CD4-positive, alpha-beta T cell treated with Interleukin-17A for 1 hour (primary cell): ENCODE measurements at regions not wholly inside any gene's neighbourhood (a gene's known extent, or its start where the extent isn't known, plus 50 kb on each side); places are given as distances from the start of the nearest gene placed in this dataset.
"Not testable (repeated sequence)": the region's sequence is repeated elsewhere in the genome, so short reads cannot be mapped to it uniquely, and the experiment has no call there.

Experiments used
- DNase-seq: peaks from one replicate; pipeline ENCODE4 v3.0.0-alpha.2; 2020

DNA sequence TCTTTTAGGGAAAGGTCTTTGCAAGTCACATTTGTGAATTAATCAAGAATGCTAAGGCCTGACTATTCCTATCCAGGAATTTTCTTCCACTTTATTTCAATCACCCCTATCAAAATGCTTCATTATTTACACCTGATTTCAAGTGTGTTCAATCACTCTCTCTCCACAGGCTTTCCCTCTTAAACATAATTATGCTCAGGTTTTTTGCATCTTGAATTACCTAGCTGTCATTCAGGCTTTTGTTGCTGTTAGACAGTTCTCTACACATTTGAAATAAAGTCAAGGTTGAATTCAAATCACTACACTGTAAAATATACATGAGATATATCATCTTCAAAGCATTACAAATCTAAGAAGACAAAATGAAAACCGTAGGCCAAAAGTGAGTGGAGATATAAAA lies 941.3 kb upstream of the SLITRK1 start:
- DNase-seq, result no peak

DNA sequence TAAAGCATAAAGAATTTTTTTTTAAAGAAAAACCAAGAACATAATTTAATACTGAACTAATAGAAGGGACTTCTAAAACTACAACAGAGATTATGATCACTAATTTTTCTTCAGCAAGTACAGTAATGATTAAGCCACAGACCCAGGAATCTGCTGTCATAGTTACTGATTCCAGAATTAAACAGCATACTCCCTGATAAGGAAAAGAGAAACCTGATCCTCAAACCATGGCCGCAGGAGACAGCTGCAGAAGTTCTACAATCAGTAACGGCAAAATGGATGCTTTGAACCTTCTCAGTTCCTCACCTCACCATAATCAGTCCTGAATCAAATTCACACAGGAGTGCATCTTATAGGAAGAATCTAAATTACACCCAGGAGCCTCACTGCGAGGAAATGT lies 939.0 kb upstream of the SLITRK1 start:
- DNase-seq, result no peak

DNA sequence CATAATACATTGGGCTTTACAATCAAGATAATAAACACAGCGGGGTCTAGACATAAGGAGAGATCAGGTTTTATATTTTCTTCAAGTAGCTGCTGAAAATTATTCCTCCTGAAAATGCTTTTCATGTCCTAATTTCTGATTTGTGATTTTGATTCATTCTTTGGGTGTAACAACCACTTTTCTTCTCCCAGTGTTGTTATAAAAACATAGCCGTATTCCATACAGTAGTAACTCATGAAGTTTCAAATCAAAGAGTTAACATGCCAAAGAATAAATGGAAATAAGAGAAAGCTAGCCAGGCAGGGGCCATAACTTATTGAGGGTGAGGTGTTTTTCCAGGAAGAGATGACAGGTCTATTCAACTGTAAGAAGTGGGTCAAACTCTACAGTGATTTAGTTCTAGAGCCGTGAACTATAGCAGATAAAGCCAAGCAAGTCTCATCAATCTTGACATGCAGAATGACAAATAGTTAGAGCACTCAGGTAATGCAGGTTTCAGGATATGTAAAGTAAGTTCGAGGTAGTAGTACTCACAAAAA lies 934.4 kb upstream of the SLITRK1 start:
- DNase-seq, result no peak

DNA sequence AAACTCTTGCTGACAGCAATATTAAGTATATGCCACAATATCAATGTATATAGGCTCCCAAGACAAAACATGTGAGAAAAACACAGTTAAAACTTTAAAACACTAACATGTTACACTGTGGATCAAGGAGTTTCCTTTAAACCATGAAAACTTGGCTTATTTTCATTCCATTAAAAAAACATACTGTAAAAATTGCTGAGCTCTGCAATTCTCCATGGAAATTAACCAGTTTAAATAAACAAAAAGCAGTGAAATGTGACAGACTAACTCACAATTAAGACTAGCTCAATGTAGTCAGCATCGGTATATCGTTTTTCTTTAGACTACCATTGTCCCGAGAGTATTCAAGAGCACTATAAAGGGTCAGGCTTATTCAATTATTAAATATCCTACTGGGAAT lies 930.5 kb upstream of the SLITRK1 start:
- DNase-seq, result no peak

DNA sequence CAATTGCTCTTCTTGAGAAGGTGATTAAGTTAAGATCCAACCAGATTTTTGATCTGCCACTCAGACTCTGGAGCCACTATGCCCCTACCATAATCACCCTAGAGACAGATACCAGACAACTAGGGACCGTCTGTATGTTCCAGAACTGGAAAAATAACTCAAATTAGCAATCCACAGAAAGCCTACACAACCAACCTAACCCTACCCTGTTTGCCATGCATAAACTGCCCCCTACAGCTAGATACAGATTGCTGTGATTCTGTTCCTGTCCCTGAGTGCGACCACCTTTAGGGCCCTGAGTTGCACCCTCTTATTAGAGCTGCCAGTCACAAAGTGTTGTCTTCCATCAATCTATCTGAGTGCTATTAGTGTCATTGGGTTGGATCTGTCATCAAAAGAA lies 929.8 kb upstream of the SLITRK1 start:
- DNase-seq, result no peak

DNA sequence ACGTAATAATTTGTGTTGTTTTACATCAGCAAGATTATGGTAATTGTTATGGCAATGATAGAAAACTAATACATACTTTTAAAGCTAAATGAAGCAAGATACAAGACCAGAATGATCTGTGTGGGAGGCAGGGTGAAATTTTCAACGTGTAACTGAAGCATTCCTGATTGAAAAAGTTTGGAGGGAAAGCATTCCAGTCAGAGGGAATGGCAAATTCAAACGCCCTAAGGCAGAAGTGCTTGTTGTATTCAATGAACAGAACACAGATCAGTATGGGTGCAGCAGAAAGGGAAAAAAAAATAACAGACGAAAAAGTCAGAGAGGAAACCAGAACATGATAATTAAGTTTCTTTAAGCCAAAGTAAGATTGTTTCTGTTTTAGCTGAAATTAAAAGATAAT lies 928.5 kb upstream of the SLITRK1 start:
- DNase-seq, result no peak

DNA sequence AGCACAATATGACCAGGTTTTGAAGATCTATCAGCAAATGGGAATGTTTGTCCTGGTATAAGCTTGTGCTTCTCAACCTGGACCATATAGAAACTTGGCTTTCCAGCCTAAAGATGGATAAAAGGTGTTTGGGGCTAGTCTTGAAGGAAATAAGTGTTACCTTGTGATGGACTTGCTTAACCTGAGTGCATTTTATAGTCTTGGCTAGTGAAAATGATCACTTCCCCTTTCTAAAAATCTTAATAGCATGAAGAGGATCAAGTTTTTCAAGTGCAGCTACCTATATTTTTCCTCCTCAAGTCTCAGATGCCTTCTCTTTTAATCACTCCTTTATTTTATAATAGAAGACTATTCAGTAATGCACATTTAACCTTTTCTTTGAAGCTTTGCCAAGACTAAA lies 919.8 kb upstream of the SLITRK1 start:
- DNase-seq, result no peak

DNA sequence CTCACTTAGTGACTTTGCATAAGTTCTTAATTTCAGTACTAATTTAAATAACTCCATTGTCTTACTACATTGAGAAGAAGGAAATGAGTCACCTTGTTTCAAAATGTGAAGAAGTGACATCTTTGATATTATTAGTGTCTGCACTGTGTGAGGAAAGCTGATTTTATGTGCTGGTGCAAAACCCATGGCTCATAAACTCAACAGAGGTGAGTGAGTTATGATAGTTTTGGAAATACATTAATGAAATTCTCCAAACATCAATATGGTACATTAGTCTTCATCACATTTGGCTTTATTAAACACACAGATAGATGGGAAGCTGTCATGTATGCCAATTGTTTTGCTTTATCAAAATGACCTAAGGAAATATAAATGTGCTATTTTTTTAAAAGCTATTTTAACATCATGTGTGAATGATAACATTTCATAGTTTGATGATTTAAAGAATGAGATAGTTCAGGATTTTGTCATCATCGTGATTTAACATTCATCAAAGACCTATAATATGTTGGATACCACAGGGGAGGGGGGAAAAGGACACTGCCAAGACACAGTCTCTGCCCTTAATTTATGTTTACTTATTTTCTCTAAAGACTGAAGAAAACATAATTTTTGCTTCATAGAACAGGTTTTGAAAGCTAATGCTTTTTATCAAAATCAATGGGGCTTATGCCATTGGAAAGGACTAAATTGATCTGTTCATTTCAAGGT lies 902.3 kb upstream of the SLITRK1 start:
- no peak for DNase-seq

DNA sequence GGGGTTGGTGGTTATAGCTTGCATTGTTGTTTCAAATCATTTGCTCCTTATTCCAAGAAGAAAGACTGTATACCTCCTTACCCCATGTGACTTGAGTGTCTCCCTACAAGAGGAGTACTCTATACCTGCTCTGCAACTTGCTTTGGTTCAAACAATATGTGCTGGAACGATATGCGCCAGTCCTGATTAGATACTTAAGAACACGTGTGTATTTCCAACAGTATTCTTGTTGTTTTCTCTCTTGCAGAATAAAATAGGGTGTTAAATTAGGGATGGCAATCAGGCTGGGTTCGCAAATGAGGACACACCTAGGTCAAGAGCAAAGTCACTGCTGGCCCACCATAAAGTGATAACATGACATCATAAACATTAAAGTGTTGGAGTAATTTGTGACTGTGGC lies 895.0 kb upstream of the SLITRK1 start:
- no peak for DNase-seq

DNA sequence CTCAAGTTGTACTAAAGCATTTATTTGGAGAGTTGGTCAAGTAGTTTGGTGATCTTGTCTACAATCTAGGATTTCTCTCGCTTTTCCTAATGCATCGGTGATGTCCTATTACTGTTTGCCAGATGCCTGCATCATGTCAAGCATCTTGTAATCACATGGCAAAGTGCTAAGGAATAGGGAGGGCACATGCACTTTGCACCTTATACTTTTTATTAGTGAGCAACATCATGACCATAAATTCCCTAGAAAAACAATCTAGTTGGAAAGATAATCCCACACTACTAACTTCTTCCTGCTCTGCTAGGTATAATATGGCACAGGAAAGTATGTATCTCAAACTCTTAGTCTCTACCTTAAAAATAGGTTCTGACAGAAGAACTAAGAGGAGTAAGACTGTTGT lies 894.3 kb upstream of the SLITRK1 start:
- DNase-seq, result no peak

DNA sequence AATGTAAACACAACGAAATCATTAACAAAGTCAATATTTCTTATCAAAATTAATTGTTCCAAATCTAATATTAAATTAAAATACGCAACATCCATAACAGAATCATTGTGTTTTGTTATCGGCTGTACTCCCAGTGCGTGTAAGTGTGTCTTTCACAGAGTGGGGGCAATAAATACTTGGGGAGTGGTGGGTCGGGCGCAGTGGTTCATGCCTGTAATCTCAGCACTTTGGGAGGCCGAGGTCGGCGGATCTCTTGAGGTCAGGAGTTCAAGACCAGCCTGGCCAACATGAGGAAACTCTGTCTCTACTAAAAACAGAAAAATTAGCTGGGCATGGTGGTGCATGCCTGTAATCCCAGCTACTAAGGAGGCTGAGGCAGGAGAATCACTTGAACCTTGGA lies 893.6 kb upstream of the SLITRK1 start:
- not testable (repeated sequence) for DNase-seq

DNA sequence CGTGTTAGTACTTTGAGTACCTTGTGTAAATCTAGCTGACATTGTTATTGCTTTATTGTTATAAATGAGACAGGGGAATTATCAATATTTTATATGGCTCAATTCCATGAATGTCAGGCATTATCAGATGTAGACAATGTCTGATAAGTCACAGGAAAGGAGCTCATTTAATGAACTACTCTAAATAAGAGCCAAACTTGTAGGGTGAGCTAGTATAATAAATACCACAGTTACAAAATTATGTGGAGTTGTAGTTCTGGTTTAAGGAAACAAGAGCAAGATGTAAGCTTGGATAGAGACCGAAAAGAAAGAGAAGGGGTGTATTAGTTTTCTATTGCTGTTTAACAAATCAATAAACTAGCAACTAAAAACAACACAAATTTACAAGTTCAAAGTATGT lies 891.8 kb upstream of the SLITRK1 start:
- no peak for DNase-seq

DNA sequence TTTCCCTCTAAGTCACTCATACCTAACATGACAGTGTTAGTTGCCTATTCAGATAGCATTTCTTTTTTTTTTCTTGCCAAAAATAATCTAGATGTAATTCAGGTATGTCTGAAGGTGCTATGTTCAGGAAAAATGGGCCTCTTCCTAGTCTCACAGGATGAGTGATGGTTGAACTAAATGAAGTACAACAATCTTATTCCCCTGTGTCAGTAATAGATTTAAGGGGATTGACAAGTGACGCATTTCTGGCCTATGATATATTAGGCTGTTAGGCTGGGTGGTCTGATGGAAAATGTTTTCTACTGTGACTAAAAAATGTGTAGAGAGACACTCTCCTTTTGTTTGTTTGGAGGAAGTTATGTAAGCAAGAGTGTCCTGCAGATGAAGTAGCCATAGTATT lies 878.7 kb upstream of the SLITRK1 start:
- no peak for DNase-seq

DNA sequence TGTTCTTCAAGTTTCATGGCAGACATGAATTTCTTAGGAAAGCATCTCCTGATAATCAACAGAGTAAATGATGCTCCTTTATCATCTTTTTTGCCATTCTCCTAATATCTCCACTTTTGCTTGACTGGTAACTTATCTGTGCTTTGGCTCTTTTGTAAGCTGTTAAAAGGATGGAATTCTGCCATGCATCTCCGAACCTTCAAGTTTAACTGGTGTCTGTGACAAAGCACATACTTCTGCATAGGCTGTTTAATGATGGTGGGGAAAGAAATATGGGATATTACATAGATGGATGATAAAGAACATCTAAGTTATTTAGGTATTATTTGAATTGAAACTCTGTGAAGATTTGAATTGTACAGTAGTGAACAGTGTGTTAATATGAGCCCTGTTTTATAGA lies 866.9 kb upstream of the SLITRK1 start:
- no peak for DNase-seq

DNA sequence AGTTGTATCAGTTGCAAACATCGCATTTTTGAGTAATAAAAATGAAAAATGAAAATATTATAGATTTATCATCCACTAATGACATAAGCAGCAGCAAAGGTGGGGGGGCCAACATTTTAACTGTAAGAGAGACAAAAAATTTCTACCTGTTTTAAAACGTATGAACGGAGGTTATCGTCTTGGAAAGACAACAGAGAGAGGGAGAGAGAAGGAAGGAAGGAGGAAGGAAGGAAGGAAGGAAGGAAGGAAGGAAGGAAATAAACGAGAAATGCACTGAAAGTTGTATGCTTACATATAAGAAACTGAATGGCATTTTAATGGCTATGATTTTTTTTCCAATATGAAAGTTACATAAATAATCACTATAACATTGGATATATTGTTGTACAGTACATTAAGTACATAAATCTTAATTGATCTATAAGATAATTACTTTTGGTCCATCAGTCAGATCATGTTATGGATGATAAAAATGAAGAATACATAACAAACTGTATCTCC lies 862.8 kb upstream of the SLITRK1 start:
- DNase-seq, result no peak

DNA sequence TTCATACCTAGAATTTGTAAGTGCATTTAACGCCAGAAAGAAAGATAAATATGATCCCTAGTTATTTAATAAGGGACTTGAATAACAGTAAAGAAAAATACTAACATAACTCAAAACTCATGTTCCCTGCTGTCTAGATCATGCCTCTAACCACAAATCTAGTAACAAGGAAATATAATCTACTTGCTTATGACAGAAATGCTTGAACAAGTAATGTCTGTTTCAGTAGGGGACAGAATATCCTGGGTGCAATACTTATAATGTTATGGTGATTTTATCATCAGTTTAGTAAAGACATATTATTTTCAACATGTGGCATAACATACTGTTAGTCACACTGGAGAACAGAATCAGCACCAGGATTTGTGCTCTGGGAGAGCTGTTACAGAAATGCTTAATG lies 861.9 kb upstream of the SLITRK1 start:
- DNase-seq, result no peak

DNA sequence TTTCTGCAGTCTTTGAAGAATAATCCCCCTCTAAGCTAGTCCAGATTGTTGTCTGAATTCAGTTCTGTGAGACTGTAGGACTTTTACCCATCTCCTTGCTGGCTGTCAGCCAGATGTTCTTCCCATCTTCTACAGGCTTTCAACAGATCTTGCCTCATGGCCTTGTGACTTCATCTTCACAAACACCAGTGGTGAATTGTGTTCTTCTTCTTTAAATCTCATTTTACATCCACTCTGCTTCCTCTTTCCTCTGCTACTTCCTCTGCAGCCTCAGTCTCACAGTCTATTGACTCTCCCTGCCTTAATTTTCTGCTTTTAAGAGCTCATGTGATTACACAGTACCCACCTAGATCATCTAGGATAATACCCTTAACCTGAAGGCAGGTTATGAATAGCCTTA lies 859.0 kb upstream of the SLITRK1 start:
- DNase-seq, result no peak

DNA sequence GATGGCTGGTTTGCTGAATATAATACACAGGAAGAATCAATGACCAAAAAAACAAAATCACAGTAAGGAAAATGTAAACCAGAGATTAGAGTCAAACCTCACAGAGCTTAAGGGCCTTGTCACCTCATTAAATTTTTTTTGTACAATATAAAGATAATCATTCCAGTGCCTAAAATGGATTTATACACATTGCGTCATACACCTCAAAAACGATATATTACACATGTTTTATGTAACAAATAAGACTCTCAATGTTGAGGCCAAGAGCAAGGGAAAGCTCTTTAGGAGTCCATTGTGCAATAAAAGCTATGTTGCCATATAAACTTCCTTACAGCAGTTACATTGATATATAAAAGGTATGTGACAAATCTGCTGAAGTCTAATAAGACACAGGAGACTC lies 856.7 kb upstream of the SLITRK1 start:
- DNase-seq, result no peak

DNA sequence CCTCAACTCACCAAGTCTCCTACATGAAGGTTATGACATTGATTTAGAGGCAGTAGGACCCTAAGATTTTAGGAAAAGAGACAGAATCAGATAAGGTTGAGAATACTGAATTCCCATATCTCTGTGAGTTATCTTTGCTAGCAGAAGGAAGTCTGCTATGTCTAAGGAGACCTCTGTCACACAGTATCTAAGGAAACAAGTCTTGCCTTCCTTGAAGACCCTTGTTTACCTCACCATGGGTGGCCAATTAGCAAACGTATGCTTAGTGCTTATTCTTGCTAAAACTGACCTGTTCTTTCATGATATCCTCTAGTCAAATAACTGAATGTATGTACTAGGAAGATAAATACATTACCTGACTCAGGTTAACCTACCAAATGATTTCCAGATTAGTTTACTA lies 855.4 kb upstream of the SLITRK1 start:
- DNase-seq, result no peak

DNA sequence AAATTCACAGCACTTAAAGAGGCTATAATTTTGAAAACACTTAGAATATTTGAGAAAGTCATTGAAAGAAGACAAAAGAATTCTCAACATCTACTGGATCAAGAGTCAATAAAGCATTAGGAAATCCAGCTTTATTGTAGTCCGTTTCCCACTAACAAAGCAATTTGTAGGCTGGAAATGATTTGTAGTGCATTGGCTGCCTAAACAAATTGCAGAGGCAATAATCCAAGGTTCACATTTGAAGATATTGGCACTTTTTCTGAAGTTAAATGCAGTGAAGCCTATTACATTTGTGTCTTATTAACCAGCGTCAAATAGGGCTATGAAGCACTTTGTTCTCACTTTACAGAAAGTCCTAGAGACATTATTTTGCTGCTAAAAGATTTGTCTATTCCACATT lies 848.1 kb upstream of the SLITRK1 start:
- no peak for DNase-seq

DNA sequence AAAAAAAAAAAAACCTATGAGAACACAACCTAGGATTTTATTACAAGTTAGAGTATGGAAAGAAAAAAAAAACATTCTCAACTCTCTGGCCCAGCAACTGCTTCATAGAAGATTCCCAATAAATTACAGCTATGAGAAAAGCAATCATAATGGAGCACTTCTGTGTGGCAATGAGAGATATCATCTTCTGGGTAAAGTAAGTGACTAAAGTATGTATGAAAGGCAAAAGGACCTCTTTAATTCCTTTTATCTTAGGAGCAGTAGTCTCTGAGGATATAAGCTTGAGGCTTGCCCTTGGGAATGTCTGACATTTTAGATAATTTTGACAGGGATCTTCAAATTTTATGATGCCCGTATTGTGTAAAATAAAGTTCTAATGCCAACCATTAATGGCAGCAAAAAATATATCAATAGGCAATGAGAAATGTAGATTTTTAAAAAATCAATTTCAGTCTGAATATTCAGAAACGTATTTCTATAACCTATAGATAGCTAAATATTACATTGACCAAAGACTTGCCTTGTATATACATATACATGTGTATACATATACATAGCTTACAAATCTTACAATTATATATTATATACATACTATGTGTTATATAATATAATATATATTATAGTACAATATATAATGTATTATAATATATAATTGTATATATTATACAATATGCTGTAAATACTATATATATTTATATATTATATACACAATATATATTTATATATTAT lies 823.9 kb upstream of the SLITRK1 start:
- no peak for DNase-seq

DNA sequence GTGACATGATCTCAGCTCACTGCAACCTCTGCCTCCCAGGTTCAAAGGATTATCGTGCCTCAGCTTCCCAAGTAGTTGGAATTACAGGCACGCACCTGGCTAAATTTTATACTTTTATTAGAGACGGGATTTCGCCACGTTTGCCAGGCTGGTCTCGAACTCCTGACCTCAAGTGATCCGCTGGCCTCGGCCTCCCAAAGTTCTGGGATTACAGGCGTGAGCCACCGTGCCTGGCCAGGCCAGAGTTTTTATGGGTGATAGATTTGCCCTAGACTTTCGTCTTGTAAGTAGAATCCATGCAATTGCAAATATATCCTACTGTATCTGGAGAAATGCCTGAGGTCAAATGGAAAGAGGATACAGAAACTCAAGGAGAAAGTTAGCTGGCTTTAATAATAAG lies 819.9 kb upstream of the SLITRK1 start:
- DNase-seq, result no peak

DNA sequence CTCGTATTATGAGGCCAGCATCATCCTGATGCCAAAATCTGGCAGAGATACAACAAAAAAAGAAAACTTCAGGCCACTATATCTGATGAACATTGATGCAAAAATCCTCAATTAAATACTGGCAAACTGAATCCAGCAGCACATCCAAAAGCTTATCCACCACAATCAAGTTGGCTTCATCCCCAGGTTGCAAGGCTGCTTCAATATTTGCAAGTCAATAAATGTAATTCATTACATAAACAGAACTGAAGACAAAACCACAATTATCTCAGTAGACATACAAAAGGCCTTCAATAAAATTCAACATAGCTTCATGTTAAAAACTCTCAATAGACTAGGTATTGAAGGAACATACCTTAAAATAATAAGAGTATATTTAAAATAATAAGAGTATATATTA lies 815.3 kb upstream of the SLITRK1 start:
- not testable (repeated sequence) for DNase-seq

DNA sequence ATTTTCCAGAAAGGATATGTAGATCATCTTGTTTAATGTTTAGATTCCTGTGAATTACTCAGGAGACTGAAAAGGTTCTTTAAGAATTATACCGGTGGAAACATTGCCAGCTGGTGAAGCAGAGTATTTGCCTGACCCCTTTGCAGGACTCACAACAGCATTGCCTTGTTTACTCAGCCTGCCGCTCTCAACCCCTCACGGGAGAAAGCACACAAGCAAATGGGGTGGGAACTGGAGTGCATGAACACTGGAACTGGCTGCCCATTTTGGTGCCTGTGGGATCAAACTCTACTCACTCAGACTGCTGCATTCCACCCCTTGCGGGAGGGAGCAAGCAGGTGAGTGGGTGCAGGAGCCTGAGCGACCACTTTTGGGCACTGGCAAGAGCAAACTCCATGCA lies 804.7 kb upstream of the SLITRK1 start:
- no peak for DNase-seq

DNA sequence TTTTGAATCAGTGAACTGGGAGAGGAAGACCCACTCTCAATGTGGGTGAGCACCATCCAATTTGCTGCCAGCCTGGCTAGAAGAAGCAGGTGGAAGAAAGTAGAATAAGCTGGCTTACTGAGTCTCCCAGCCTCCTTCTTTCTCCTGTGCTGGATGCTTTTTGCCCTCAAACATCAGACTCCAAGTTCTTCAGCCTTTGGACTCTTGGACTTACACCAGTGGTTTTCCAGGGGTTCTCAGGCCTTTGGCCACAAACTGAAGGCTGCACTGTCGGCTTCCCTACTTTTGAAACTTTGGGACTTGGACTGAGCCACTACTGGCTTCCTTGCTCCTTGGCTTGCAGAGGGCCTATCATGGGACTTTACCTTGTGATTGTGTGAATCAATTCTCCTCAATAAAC lies 804.2 kb upstream of the SLITRK1 start:
- DNase-seq, result no peak
